ENCODE measurements at regions not wholly inside any gene's neighbourhood (a gene's known extent, or its start where the extent isn't known, plus 50 kb on each side); places are given as distances from the start of the nearest gene placed in this dataset.

GRCh38 chr9:97791542-97791941, 61.5 kb upstream of the FOXE1 start:
- Histone ChIP-seq H4K20me1 (ENCODE audit: insufficient read depth) (no peaks in the 10 kb centered on the region), H3K4me2 (ENCODE audit: low read length) (no peak overlapping the region), H3K79me2 (replicated peaks; ENCODE audit: insufficient read depth, low read length) (no peaks in the 10 kb centered on the region), H3F3A (ENCODE audit: insufficient read depth, low read length, poor library complexity, severe bottlenecking) (no peaks in the 10 kb centered on the region), H3K9me3 (ENCODE audit: low read length) (no peaks in the 10 kb centered on the region), H2AFZ (ENCODE audit: low read depth, low read length) (no peak overlapping the region), H3K36me3 (ENCODE audit: insufficient read depth, low read length) (no peaks in the 10 kb centered on the region), H3K9ac (ENCODE audit: low read length) (no peak overlapping the region), H3K27me3 (ENCODE audit: insufficient read depth, low read depth, low read length) (no peaks in the 10 kb centered on the region), H3K9me2 (ENCODE audit: insufficient read depth, low read length) (no peaks in the 10 kb centered on the region), H3K27ac (ENCODE audit: low read length) (no peak overlapping the region), H3K4me3 (ENCODE audit: low read length) (no peak overlapping the region)
- no peak for TF ChIP-seq TAF1 (IDR thresholded peaks at IDR 0.05; ENCODE audit: low read depth)
- TF ChIP-seq POLR2AphosphoS5 (IDR thresholded peaks at IDR 0.05): no peak
- no peak for TF ChIP-seq SMC3 (conservative IDR thresholded peaks at IDR 0.05; ENCODE audit: poor library complexity)
- TF ChIP-seq EZH2 (IDR thresholded peaks at IDR 0.05; ENCODE audit: borderline replicate concordance, insufficient read depth, low read length, poor library complexity, severe bottlenecking): no peak

- no peaks in the 10 kb centered on the region for H3K27me3 ChIP-seq (ENCODE audit: insufficient read depth, low read depth, low read length)
- no peak for TF ChIP-seq CTCF (IDR thresholded peaks at IDR 0.05; ENCODE audit: poor library complexity, severe bottlenecking)
- TF ChIP-seq TAF1 (IDR thresholded peaks at IDR 0.05; ENCODE audit: low read depth): no peak
- no peak for TF ChIP-seq EP300 (conservative IDR thresholded peaks at IDR 0.05; ENCODE audit: poor library complexity, severe bottlenecking)
- TF ChIP-seq RAD21 (conservative IDR thresholded peaks at IDR 0.05): no peak
- no peak for TF ChIP-seq REST (IDR thresholded peaks at IDR 0.05; ENCODE audit: borderline replicate concordance)
- TF ChIP-seq POLR2AphosphoS5 (IDR thresholded peaks at IDR 0.05): no peak
- TF ChIP-seq MXI1 (conservative IDR thresholded peaks at IDR 0.05; ENCODE audit: poor library complexity, severe bottlenecking): no peak
- no peak for TF ChIP-seq SMC3 (conservative IDR thresholded peaks at IDR 0.05; ENCODE audit: poor library complexity)
- TF ChIP-seq EZH2 (IDR thresholded peaks at IDR 0.05; ENCODE audit: borderline replicate concordance, insufficient read depth, low read length, poor library complexity, severe bottlenecking): no peak
- H3F3A ChIP-seq (ENCODE audit: insufficient read depth, low read length, poor library complexity, severe bottlenecking): no peaks in the 10 kb centered on the region
- no peak overlapping the region for H3K9ac ChIP-seq (ENCODE audit: low read length)
- H3K4me3 ChIP-seq (ENCODE audit: low read length): no peak overlapping the region
- H3K79me2 ChIP-seq (replicated peaks; ENCODE audit: insufficient read depth, low read length): no peaks in the 10 kb centered on the region
- H3K27ac ChIP-seq (ENCODE audit: low read length): no peak overlapping the region
- no peaks in the 10 kb centered on the region for H4K20me1 ChIP-seq (ENCODE audit: insufficient read depth)
- H3K4me2 ChIP-seq (ENCODE audit: low read length): no peak overlapping the region
- H3K9me2 ChIP-seq (ENCODE audit: insufficient read depth, low read length): no peaks in the 10 kb centered on the region
- no peak overlapping the region for H2AFZ ChIP-seq (ENCODE audit: low read depth, low read length)
- H3K9me3 ChIP-seq (ENCODE audit: low read length): no peaks in the 10 kb centered on the region
- H3K36me3 ChIP-seq (ENCODE audit: insufficient read depth, low read length): no peaks in the 10 kb centered on the region
These were observed 60.0 kb upstream of the FOXE1 start for GRCh38 chr9:97793067-97793466.

GRCh38 chr9:97794666-97795065, 58.4 kb upstream of the FOXE1 start:
- no peaks in the 10 kb centered on the region for H3K36me3 ChIP-seq (ENCODE audit: insufficient read depth, low read length)
- no peak for TF ChIP-seq MXI1 (conservative IDR thresholded peaks at IDR 0.05; ENCODE audit: poor library complexity, severe bottlenecking)
- no peak for TF ChIP-seq TAF1 (IDR thresholded peaks at IDR 0.05; ENCODE audit: low read depth)
- no peak for TF ChIP-seq SMC3 (conservative IDR thresholded peaks at IDR 0.05; ENCODE audit: poor library complexity)
- no peak for TF ChIP-seq POLR2AphosphoS5 (IDR thresholded peaks at IDR 0.05)
- no peak for TF ChIP-seq EP300 (conservative IDR thresholded peaks at IDR 0.05; ENCODE audit: poor library complexity, severe bottlenecking)
- TF ChIP-seq REST (IDR thresholded peaks at IDR 0.05; ENCODE audit: borderline replicate concordance): no peak
- no peak for TF ChIP-seq CTCF (IDR thresholded peaks at IDR 0.05; ENCODE audit: poor library complexity, severe bottlenecking)
- TF ChIP-seq EZH2 (IDR thresholded peaks at IDR 0.05; ENCODE audit: borderline replicate concordance, insufficient read depth, low read length, poor library complexity, severe bottlenecking): no peak
- TF ChIP-seq RAD21 (conservative IDR thresholded peaks at IDR 0.05): no peak
- H2AFZ ChIP-seq (ENCODE audit: low read depth, low read length): no peak overlapping the region
- no peak overlapping the region for H3K4me3 ChIP-seq (ENCODE audit: low read length)
- no peaks in the 10 kb centered on the region for H3F3A ChIP-seq (ENCODE audit: insufficient read depth, low read length, poor library complexity, severe bottlenecking)
- H3K4me2 ChIP-seq (ENCODE audit: low read length): no peak overlapping the region
- no peak overlapping the region for H3K27ac ChIP-seq (ENCODE audit: low read length)
- H4K20me1 ChIP-seq (ENCODE audit: insufficient read depth): no peaks in the 10 kb centered on the region
- H3K9me3 ChIP-seq (ENCODE audit: low read length): no peaks in the 10 kb centered on the region
- H3K9ac ChIP-seq (ENCODE audit: low read length): no peak overlapping the region
- no peaks in the 10 kb centered on the region for H3K79me2 ChIP-seq (replicated peaks; ENCODE audit: insufficient read depth, low read length)
- no peaks in the 10 kb centered on the region for H3K27me3 ChIP-seq (ENCODE audit: insufficient read depth, low read depth, low read length)
- no peaks in the 10 kb centered on the region for H3K9me2 ChIP-seq (ENCODE audit: insufficient read depth, low read length)

All from neural cell (in vitro differentiated cells).